ENCODE measurements at regions not wholly inside any gene's neighbourhood (a gene's known extent, or its start where the extent isn't known, plus 50 kb on each side); places are given as distances from the start of the nearest gene placed in this dataset.
"Not testable (repeated sequence)": the region's sequence is repeated elsewhere in the genome, so short reads cannot be mapped to it uniquely, and the experiment has no call there.

- TF ChIP-seq CTCF (conservative IDR thresholded peaks at IDR 0.05 in 1 of 2, IDR thresholded peaks at IDR 0.05 in 1 of 2; ENCODE audit: extremely low read depth in 1 of 2, insufficient read depth in 1 of 2, low read depth in 1 of 2, low read length in 2 of 2); EZH2 (IDR thresholded peaks at IDR 0.05; ENCODE audit: borderline replicate concordance, low read length): not testable (repeated sequence)
Measured at GRCh38 chr1:121582898-121583297, 398.1 kb downstream of the SRGAP2C start.
